Breast epithelium (tissue), 3 donors: ENCODE measurements at regions not wholly inside any gene's neighbourhood (a gene's known extent, or its start where the extent isn't known, plus 50 kb on each side); places are given as distances from the start of the nearest gene placed in this dataset.

Experiments
- CTCF ChIP-seq, 3 donors: fragments of 450-650 bp; IDR thresholded peaks; one replicate each; pipeline ENCODE4 v1.5.1; 2016 to 2017; ENCODE audit warnings: antibody characterized with exemption in 3 of 3, mild to moderate bottlenecking in 3 of 3, moderate library complexity in 3 of 3
- POLR2A ChIP-seq: fragments of 450-650 bp; IDR thresholded peaks from one replicate; pipeline ENCODE4 v1.6.1; 2016; ENCODE audit warnings: antibody characterized with exemption, mild to moderate bottlenecking, moderate library complexity
- POLR2AphosphoS5 ChIP-seq, 3 donors: sonication (generic); formaldehyde crosslinking; IDR thresholded peaks; one replicate each; pipeline ENCODE4 v1.6.1; 2017; ENCODE audit warnings: antibody characterized with exemption in 3 of 3

GRCh38 chr9:16157216-16157615, 604.4 kb downstream of the CCDC171 start:
- TF ChIP-seq CTCF (IDR thresholded peaks at IDR 0.05) (no peak), POLR2AphosphoS5 (IDR thresholded peaks at IDR 0.05) (no peak), POLR2A (no peak)
